ENCODE measurements at regions not wholly inside any gene's neighbourhood (a gene's known extent, or its start where the extent isn't known, plus 50 kb on each side); places are given as distances from the start of the nearest gene placed in this dataset.

DNA sequence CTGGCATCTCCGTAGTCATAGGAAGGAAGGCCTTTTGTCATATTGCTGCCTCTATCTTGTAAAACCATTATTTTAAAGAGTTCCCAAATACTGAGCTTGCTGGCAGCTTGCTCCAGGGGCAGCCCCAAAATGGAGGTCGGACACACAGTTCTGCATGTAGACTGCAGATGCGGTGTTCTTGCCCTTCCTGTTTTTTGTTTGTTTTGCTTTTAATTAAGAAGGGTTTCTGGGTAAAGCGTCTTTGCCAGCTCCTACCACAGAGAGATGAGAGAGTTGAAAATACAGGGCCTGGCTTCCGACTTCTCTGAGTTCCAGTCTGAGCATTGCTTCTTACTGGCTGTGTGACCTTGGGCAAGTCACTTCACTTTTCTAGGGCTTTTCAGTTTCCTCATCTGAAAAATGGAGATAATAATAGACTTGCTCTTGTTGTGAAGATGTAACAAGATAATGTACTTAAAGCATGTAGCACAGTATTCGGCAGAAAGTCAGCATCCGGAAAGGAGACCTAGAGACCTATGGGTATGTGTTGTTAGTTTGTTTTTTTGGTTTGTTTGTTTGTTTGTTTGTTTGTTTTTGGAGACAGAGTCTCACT, 67.8 kb upstream of the GSE1 start:
- in situ Hi-C loops (cut with HindIII; ENCODE audit: extremely low pct_ligation_motif_present, low pct_unique_long_range_greater_than_20kb), result no loop called here
- no peak for TF ChIP-seq RCOR2 (CRISPR knock-in tag; IDR thresholded peaks at IDR 0.05)
- no peak for TF ChIP-seq ZNF101 (CRISPR knock-in tag; IDR thresholded peaks at IDR 0.05; ENCODE audit: borderline replicate concordance, low read depth)
- no peak for TF ChIP-seq PRPF4 (IDR thresholded peaks at IDR 0.05; ENCODE audit: low read depth, low read length, poor library complexity, severe bottlenecking)
- TF ChIP-seq EP300 (IDR thresholded peaks at IDR 0.05; ENCODE audit: low read depth in 2 of 2, low read length in 2 of 2), result no peak
- TF ChIP-seq EP300 (CRISPR knock-in tag; IDR thresholded peaks at IDR 0.05; ENCODE audit: borderline replicate concordance), result no peak
- no peak for TF ChIP-seq ZNF589 (CRISPR knock-in tag; conservative IDR thresholded peaks at IDR 0.05)
- no peak for TF ChIP-seq NBN (conservative IDR thresholded peaks at IDR 0.05)
- no peak for TF ChIP-seq ZNF878 (CRISPR knock-in tag; IDR thresholded peaks at IDR 0.05)
- TF ChIP-seq NR1H2 (CRISPR knock-in tag; IDR thresholded peaks at IDR 0.05; ENCODE audit: borderline replicate concordance, low read depth), result no peak
- TF ChIP-seq ZNF24 (IDR thresholded peaks at IDR 0.05), result no peak
- TF ChIP-seq ZNF317 (CRISPR knock-in tag; IDR thresholded peaks at IDR 0.05), result no peak
- TF ChIP-seq TSC22D2 (CRISPR knock-in tag; IDR thresholded peaks at IDR 0.05; ENCODE audit: borderline replicate concordance), result no peak
- TF ChIP-seq KLF11 (CRISPR knock-in tag; IDR thresholded peaks at IDR 0.05), result no peak
- no peak for TF ChIP-seq RXRA (CRISPR knock-in tag; IDR thresholded peaks at IDR 0.05)
- TF ChIP-seq, protein P1, sequence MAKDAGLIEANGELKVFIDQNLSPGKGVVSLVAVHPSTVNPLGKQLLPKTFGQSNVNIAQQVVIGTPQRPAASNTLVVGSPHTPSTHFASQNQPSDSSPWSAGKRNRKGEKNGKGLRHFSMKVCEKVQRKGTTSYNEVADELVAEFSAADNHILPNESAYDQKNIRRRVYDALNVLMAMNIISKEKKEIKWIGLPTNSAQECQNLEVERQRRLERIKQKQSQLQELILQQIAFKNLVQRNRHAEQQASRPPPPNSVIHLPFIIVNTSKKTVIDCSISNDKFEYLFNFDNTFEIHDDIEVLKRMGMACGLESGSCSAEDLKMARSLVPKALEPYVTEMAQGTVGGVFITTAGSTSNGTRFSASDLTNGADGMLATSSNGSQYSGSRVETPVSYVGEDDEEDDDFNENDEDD (CRISPR knock-in tag; IDR thresholded peaks at IDR 0.05; ENCODE audit: borderline replicate concordance), result no peak
- TF ChIP-seq POLR2AphosphoS2 (IDR thresholded peaks at IDR 0.05; ENCODE audit: low read depth, low read length), result no peak
- TF ChIP-seq CERS6 (CRISPR knock-in tag; IDR thresholded peaks at IDR 0.05), result no peak
- CTCF ChIA-PET (ENCODE audit: low intra/inter-chr PET ratio, low total read pairs), result no interaction called here
- Histone ChIP-seq H3K27ac (ENCODE audit: extremely low read length, insufficient read depth, low read length) (no peak overlapping the region), H3K4me1 (ENCODE audit: insufficient read depth, low read length) (peaks cover 45% of the 10 kb centered on the region), H3K36me3 (replicated peaks in 1 of 2; ENCODE audit: control insufficient read depth in 1 of 2, insufficient read depth in 2 of 2, low read length in 2 of 2) (no peaks in the 10 kb centered on the region), H3K9me3 (ENCODE audit: low read length) (no peaks in the 10 kb centered on the region), H2AFZ (ENCODE audit: low read length) (no peak overlapping the region), H3K27me3 (ENCODE audit: control insufficient read depth in 1 of 2, insufficient read depth in 2 of 2, low read length in 2 of 2) (no peaks in the 10 kb centered on the region), H3K4me3 (replicated peaks in 1 of 3; ENCODE audit: insufficient read depth in 1 of 3, low read depth in 2 of 3, low read length in 3 of 3) (no peak overlapping the region), H3K4me2 (ENCODE audit: low read depth, low read length) (no peak overlapping the region), H3K9ac (ENCODE audit: insufficient read depth, low read depth, low read length) (no peak overlapping the region), H3K79me2 (ENCODE audit: insufficient read depth, low read length) (no peaks in the 10 kb centered on the region), H4K20me1 (ENCODE audit: insufficient read depth, low read length) (no peaks in the 10 kb centered on the region)
- intact Hi-C loops (cut with micrococcal nuclease; ENCODE audit: unreplicated experiment), result no loop called here
- WGBS (ENCODE audit: low lambda C conversion rate), result 94% methylated on average over 7 of the region's 7 CpGs
- POLR2A ChIA-PET, result interaction anchor here (1.7 to 2.1 kb wide), 3 partner anchors 9 to 12 kb away, joined by 6 to 8 read pairs (median 8); no protein-coding TSS in a partner anchor
- DNase-seq (ENCODE audit: low spot score), result no peak
- BruUV-seq (replicated peaks), result no TSS peak
- no peak for ATAC-seq
- FAIRE-seq, result no peak
